ENCODE measurements at regions not wholly inside any gene's neighbourhood (a gene's known extent, or its start where the extent isn't known, plus 50 kb on each side); places are given as distances from the start of the nearest gene placed in this dataset.

DNA sequence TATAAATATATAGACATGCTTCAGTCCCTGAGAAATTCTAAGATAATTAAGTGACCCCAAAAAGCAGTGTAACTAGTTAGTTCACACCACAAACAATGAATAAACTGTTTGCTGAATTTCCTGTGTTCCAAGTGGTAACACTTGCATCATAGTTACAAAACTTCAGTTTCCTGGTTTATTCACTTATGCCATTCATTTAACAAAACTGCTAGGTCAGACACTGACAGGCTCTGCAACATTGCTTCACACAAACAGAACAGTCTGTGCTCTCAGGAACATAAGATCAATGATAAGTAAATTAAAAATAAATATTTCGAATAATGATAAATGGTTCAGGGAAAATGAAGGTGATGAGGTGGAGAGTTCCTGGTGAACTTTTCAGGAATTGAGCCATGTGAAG, 133.3 kb upstream of the NAMPT start:
- DNase-seq (ENCODE audit: low spot score), result no peak
- intact Hi-C loops (cut with DNase I), result no loop called here

DNA sequence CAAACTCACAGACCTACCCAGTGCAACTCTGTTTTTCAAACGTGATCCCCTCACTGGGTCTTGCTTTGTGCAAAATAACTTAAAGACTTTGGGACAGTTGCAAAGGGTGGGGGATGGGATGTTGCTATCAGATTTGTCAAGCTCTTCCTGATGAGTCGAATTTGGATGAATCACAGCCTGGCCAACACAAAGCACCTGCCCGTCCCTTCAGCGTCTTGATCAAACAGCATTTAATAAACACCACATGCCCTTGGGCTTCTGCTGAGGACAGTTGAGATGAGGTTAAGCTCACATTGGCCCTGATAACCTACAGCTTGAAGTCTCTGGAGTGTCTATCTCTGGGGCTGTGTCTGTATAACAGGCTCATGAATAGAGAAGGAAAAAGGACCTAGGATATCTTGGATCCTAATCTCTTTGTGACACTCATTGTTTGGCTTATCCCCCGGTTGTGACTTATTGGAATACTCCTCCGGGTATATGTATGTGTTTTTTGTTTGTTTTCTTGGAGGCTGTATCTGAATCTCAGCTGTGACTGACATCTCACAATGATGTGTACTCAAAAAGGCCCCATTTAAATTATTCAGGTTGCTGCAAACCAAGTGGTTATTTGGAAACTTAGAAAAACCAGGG, 132.6 kb upstream of the NAMPT start:
- no peak for DNase-seq (ENCODE audit: low spot score)
- intact Hi-C loops (cut with DNase I), result no loop called here

GRCh38 chr7:106416430-106416829, 131.6 kb upstream of the NAMPT start:
- intact Hi-C loops (cut with DNase I), result no loop called here
- DNase-seq (ENCODE audit: low spot score), result no peak

GRCh38 chr7:106415433-106415832, 130.7 kb upstream of the NAMPT start:
- no peak for DNase-seq (ENCODE audit: low spot score)
- intact Hi-C loops (cut with DNase I), result no loop called here

- intact Hi-C loops (cut with DNase I), result no loop called here
Measured at GRCh38 chr7:106413446-106413845, 128.7 kb upstream of the NAMPT start.

GRCh38 chr7:106405697-106406141, 120.9 kb upstream of the NAMPT start:
- DNase-seq (ENCODE audit: low spot score), result no peak
- intact Hi-C loops (cut with DNase I), result no loop called here

More at GRCh38 chr7:106413446-106413845, 128.7 kb upstream of the NAMPT start:
- DNase-seq (ENCODE audit: low spot score), result no peak

GRCh38 chr7:106402898-106403297, 118.1 kb upstream of the NAMPT start:
- no peak for DNase-seq (ENCODE audit: low spot score)
- intact Hi-C loops (cut with DNase I), result no loop called here

GRCh38 chr7:106400923-106401322, 116.1 kb upstream of the NAMPT start:
- DNase-seq (ENCODE audit: low spot score), result no peak
- intact Hi-C loops (cut with DNase I), result no loop called here

DNA sequence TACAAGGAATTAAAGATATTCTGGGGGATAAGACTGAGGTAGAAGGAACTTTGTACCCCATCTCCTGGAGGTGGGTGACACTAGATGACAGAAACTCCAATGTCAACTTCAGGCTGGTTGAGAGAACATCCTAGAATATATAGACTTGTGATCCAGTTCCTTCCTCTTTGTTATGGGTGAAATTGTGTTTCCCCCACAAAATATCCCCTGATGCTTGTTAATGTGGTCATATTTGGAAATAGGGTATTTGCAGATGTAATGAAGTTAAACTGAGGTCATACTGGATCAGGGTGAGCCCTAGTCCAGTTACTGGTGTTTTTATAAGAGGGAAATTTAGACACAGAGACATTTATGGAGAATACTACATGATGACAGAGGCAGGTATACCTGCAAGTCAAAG, 114.0 kb upstream of the NAMPT start:
- intact Hi-C loops (cut with DNase I), result no loop called here
- no peak for DNase-seq (ENCODE audit: low spot score)

DNA sequence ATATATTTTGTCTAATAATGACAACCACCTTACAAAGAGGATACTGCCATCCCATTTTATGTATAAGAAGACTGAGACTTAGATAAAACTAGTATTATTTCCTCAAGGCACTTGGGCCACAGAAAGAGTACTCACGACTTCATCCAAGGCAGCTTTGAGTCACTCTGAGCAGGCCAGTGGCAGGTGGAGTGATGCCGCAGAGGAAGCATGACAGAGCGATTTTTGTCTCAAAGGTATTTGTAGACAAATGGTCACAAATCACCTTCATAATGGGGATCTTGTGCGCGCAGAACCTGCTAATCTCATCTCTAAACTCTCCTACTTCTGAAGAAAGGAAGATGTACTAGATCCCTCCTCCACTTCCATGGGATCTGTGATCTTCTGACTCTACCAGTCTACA, 113.2 kb upstream of the NAMPT start:
- intact Hi-C loops (cut with DNase I), result no loop called here
- no peak for DNase-seq (ENCODE audit: low spot score)

- intact Hi-C loops (cut with DNase I), result no loop called here
- DNase-seq (ENCODE audit: low spot score), result no peak
Measured at GRCh38 chr7:106394526-106394925, 109.7 kb upstream of the NAMPT start.

DNA sequence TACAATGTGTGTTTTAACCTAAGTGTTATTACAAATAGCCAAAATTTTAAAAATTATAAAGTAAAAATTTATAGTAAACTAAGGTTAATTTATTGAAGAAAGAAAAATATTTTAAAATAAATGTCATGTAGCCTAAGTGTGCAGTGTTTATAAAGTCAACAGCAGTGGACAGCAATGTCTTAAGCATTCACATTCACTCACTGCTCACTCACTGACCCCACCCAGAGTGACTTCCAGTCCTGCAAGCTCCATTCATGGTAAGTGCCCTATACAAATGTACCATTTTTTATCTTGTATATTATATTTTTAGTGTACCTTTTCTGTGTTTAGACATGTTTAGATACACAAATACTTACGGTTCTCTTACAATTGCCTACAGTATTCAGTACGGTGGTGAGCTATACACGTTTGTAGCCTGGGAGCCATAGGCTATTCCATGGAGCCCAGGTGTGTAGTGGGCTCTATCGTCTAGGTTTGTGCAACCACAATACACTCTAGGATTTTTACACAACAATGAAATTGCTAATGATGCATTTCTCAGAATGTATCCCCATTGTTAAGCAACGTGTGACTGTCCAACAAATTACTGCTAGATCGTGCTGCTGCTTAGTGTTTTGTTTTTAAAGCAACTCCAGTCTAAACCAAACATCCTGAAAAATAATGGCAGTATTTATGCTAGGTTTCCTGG, 108.9 kb upstream of the NAMPT start:
- intact Hi-C loops (cut with DNase I), result no loop called here
- DNase-seq (ENCODE audit: low spot score), result no peak

DNA sequence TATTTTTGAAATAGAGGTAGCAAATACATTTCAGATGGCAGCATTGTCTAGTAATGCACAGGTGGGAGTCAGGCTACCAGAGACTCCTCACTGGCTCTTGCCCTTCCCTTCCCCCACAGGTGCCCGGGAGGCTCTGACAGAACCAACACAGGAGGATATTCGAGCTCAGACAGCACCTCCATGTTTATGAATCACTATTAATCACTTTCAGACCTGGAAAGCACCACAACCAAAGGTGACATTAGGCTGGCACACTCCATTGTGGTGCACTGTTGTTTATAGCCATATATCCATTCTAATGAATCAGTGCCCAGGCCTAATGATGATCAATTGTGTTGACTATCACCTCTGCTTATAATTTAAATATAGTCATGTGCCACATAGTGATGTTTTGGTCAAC, 107.8 kb upstream of the NAMPT start:
- no peak for DNase-seq (ENCODE audit: low spot score)
- intact Hi-C loops (cut with DNase I), result no loop called here

- intact Hi-C loops (cut with DNase I), result no loop called here
- no peak for DNase-seq (ENCODE audit: low spot score)
Measured at GRCh38 chr7:106392144-106392543, 107.4 kb upstream of the NAMPT start.

- intact Hi-C loops (cut with DNase I), result no loop called here
- no peak for DNase-seq (ENCODE audit: low spot score)
Measured at GRCh38 chr7:106386958-106387357, 102.2 kb upstream of the NAMPT start.

GRCh38 chr7:106384373-106384772, 99.6 kb upstream of the NAMPT start:
- DNase-seq (ENCODE audit: low spot score), result no peak
- intact Hi-C loops (cut with DNase I), result no loop called here

- intact Hi-C loops (cut with DNase I), result no loop called here
- no peak for DNase-seq (ENCODE audit: low spot score)
Measured at GRCh38 chr7:106382929-106383328, 98.1 kb upstream of the NAMPT start.

- DNase-seq (ENCODE audit: low spot score), result no peak
- intact Hi-C loops (cut with DNase I), result no loop called here
Measured at GRCh38 chr7:106382129-106382528, 97.3 kb upstream of the NAMPT start.

DNA sequence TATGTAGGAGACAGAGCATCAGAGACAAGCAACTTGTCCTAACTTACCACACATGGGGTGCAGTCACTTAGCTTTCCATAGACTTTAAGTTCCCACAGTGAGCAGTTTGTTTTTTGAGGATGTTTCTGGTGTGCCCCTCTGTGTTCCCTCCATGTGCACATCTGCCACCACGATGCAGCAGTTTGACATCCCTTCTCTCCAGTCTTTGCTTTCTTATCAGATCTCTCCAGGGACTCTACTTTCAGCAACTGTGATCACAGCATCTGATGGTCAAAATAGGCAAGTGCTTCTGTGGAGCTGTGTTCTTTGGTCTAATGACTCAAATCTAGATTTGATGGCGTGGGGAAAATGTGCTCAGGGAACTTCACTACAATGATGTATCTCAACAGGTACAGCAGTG, 96.5 kb upstream of the NAMPT start:
- no peak for DNase-seq (ENCODE audit: low spot score)
- intact Hi-C loops (cut with DNase I), result no loop called here

GRCh38 chr7:106377847-106378361, 93.1 kb upstream of the NAMPT start:
- intact Hi-C loops (cut with DNase I), result no loop called here
- no peak for DNase-seq (ENCODE audit: low spot score)
